NOMO-1 treated with DMSO at 0.1 percent for 48 hours (cell line): ENCODE measurements at regions not wholly inside any gene's neighbourhood (a gene's known extent, or its start where the extent isn't known, plus 50 kb on each side); places are given as distances from the start of the nearest gene placed in this dataset.
A peak's percentile ranks its signal among the peaks of the same experiment; 100 is the strongest.
"Not testable (repeated sequence)": the region's sequence is repeated elsewhere in the genome, so short reads cannot be mapped to it uniquely, and the experiment has no call there.

Experiments used
- DNase-seq: peaks from one replicate; lab custom pipeline; 2025; ENCODE audit not compliant: unreplicated experiment; lab: John Stamatoyannopoulos, UW

GRCh38 chr4:84379917-84380641 is 119.0 kb downstream of the NKX6-1 start:
- DNase-seq = peak; percentile 9

GRCh38 chr4:84378983-84379382 is 120.1 kb downstream of the NKX6-1 start:
- no peak for DNase-seq

GRCh38 chr4:84378356-84378755 is 120.7 kb downstream of the NKX6-1 start:
- DNase-seq = no peak

GRCh38 chr4:84366907-84367306 is 132.2 kb downstream of the NKX6-1 start:
- DNase-seq = no peak

- no peak for DNase-seq
Observed at GRCh38 chr4:84366161-84366560, 132.9 kb downstream of the NKX6-1 start.

- DNase-seq = no peak
Observed at GRCh38 chr4:84362896-84363655, 136.0 kb downstream of the NKX6-1 start.

- DNase-seq = no peak
Observed at GRCh38 chr4:84342161-84342560, 156.9 kb downstream of the NKX6-1 start.

- no peak for DNase-seq
Observed at GRCh38 chr4:84341559-84341958, 157.5 kb downstream of the NKX6-1 start.

- no peak for DNase-seq
Observed at GRCh38 chr4:84338367-84338766, 160.7 kb downstream of the NKX6-1 start.

- DNase-seq = no peak
Observed at GRCh38 chr4:84336964-84337705, 162.0 kb downstream of the NKX6-1 start.

- no peak for DNase-seq
Observed at GRCh38 chr4:84327526-84327925, 171.6 kb downstream of the NKX6-1 start.

GRCh38 chr4:84325625-84326024 is 173.5 kb downstream of the NKX6-1 start:
- no peak for DNase-seq

- no peak for DNase-seq
Observed at GRCh38 chr4:84324303-84325245, 174.5 kb downstream of the NKX6-1 start.

- DNase-seq = no peak
Observed at GRCh38 chr4:84319124-84319523, 180.0 kb downstream of the NKX6-1 start.

- DNase-seq = peak; percentile 64
Observed at GRCh38 chr4:84317513-84317912, 181.6 kb downstream of the NKX6-1 start.

- no peak for DNase-seq
Observed at GRCh38 chr4:84312426-84313012, 186.6 kb downstream of the NKX6-1 start.

GRCh38 chr4:84309191-84309590 is 189.9 kb downstream of the NKX6-1 start:
- no peak for DNase-seq

GRCh38 chr4:84298719-84299254 is 200.3 kb downstream of the NKX6-1 start:
- not testable (repeated sequence) for DNase-seq

- DNase-seq = no peak
Observed at GRCh38 chr4:84298023-84298718, 200.9 kb downstream of the NKX6-1 start.
